HG02884 (cell line): ENCODE measurements at regions not wholly inside any gene's neighbourhood (a gene's known extent, or its start where the extent isn't known, plus 50 kb on each side); places are given as distances from the start of the nearest gene placed in this dataset.

ENCODE experiments used
- ATAC-seq: cut with Tn5 transposase; IDR thresholded peaks from one replicate; pipeline ENCODE4 v1.9.1; 2021; ENCODE audit warnings: mild to moderate bottlenecking, moderate library complexity; ENCODE audit not compliant: unreplicated experiment

DNA sequence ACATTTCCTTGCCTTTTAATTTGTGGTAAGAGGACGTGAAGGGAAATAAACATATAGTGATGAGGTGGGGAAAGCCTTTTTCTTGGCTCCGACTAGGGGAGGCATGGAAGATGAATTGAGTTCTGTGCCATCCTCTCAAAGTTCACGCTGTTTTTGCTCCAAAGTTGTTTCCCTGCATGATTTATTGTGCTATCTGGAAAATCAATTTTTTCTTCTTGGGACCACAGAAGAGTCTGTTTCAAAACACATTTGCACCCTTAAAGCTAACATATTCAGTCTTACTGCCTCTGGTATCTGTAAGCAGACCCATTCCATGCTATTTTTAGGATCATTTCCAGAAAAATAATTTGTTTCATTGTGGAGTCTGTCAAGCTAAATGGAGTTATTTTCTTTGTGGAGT lies 57.6 kb upstream of the KCNG1 start:
- no peak for ATAC-seq

DNA sequence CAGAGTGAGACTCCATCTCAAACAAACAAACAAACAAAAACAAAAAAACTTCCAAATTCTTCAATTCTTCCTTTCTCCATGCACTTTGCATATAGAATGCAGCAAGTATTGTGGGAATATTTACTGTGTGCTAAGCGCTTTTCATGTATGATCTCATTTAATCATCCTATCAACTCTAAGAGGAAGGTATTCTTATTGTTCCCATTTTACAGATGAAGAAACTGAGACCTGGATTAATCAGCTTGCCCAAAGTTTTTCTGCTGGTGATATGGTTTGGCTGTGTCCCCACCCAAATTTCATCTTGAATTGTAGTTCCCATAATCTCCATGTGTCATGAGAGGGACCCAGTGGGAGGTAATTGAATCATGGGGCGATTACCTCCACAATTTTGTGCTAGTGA lies 56.6 kb upstream of the KCNG1 start:
- no peak for ATAC-seq

DNA sequence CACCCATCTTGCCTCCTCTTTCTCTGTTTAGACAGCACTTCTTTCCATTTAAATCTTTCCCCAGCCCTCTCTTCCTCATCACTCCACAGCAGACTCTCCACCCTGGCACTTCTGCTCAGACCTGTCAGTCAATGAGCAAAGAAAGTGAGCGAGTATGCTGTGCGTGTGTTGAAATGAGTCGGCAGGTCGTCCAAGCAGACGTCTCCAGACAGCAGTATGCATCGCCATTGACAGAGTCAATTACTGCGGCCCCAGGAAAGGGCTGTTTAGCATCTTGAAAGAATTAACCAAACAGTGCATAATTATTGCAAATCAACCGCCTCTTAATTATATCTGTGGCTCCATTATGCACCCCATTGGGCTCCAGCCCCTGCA lies 54.8 kb upstream of the KCNG1 start:
- no peak for ATAC-seq

DNA sequence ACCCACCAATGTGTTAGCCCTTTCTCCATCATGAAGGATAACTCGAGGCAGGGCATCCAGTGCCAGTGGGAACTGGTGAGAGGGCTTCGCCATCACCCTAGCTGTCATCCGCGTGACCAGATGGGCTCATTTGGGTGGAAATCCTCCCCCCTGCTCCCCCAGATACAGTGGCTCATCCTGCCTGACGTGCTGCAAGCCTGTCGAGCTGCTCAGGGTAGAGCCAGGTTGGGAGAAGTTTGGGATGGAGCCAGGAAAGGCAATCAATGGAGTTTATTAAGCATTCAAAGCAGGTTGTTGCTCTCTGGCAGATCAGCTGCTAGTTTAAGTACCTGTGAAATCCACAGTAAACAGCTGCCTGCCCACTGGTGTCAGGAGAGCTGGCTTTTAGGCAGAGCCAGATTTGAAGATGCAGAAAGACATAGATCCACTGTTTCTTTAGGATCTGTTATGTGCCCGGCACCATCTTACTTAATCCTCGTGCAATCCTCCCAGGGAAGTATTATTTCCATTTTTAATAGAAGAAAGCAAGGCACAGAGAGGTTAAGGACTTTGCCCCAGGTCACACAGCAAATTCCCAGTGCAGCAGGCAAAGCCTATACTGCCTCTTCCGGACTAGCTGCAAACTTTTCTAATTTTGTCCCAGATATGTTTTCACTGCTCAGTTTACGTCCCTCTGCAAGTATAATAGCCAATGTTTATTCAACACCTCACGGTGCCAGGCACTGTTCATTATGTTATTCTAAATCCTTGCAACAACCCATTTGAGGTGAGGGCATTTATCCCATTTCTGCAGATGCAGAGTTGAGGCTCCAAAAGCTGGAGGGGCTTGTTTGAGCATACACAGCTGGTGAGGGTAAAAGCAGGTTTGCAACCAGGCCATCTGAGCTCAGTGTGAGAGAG lies 54.1 kb upstream of the KCNG1 start:
- ATAC-seq, result no peak

DNA sequence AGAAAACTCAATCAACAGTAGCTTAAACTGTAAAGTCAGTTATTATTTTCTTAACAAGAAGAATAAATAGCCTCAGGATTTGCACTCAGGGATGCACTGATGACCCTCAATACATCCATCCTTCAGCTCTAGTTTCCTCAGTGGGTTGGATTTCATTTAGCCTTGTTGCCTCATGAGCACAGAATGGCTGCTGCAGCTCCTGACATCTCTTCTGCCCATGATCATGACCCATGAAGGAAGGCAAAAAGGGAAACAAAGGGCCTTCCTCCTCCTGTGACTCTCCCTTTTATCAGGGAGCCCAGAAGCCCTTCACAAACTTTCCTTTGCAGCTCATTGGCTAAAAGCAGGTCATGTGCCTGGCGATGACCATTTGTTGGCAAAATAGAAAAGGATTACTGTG lies 51.2 kb upstream of the KCNG1 start:
- ATAC-seq, result no peak
